SIG-M5 treated with dmso at 0.1 percent for 504 hours (cell line): ENCODE measurements at regions not wholly inside any gene's neighbourhood (a gene's known extent, or its start where the extent isn't known, plus 50 kb on each side); places are given as distances from the start of the nearest gene placed in this dataset.
"Not testable (repeated sequence)": the region's sequence is repeated elsewhere in the genome, so short reads cannot be mapped to it uniquely, and the experiment has no call there.

Experiments
- DNase-seq: peaks from one replicate; lab custom pipeline; 2025; ENCODE audit not compliant: unreplicated experiment; lab: John Stamatoyannopoulos, UW

DNA sequence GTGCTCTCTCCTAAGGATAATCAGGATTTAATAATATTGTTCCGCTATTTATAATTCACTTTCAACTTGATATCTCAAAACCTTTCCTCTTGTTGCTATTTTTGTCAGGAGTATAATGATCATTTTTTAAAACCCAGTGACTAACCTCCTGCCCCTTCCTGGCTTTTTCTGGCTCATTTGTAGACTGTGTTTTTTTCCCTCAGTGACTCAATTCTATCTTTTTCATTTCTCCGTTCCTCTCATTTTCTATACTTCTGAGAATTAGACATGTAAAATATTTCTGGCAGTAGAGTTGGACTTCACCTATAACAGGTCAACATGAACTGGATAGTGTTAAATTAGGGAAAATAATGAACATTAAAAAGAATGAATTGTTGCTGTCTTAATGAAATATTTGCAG, 490.7 kb downstream of the EDEM1 start:
- DNase-seq = no peak

DNA sequence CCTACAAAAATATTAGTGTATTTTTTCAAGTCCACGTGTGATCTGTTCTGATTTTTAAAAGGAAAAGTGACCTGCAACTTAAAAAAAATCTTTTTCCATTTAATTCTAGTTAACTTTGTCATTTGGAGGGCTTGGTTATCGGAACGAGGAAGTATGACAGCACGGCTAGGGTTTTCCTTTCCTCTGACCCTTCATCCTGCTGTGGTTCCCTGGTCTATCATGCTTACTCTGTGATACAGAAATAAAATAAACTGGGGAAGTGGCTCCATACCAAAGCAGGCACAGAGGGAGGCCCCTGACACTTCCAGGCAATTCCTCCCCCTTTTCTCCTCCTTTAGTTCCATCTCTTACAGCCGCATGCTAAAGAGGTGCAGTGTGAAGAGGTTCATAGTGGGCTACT, 491.3 kb downstream of the EDEM1 start:
- no peak for DNase-seq

DNA sequence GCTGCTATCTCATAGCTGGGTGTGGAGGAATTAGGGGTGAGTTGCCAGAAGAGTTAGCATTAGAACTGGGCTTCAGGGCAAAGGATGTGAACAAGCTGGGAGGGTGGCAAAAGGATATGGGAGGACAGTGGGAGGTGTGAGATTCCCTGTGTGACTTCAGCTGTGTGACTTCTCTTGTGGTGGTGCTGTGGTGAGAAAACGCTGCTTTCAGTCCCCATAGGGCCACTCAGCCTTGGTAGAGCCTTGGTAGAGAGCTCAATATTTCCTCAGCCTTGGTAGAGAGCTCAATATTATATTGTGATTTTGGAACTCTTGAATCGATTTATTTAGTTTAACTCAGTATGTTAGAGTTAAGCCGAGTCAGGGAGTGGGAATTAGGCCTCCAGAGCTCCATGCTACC, 499.7 kb downstream of the EDEM1 start:
- no peak for DNase-seq

DNA sequence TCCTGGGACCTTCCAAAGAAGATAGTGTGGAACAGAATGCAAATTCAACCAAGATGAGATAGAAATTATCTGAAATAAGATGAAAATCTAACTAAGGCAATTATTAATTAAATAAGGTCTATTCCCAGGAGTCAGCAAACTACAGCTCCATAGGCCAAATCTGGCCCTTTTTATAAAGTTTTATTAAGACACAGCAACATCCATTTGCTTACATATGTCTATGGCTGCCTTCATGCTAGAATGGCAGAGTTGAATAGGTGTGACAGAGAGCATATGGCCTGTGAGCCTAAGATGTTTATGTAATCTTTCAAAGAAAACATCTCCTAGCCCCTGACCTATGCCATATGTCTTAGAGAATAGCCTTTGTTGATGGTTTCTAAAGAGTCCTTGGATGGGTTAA, 503.0 kb downstream of the EDEM1 start:
- DNase-seq = no peak

DNA sequence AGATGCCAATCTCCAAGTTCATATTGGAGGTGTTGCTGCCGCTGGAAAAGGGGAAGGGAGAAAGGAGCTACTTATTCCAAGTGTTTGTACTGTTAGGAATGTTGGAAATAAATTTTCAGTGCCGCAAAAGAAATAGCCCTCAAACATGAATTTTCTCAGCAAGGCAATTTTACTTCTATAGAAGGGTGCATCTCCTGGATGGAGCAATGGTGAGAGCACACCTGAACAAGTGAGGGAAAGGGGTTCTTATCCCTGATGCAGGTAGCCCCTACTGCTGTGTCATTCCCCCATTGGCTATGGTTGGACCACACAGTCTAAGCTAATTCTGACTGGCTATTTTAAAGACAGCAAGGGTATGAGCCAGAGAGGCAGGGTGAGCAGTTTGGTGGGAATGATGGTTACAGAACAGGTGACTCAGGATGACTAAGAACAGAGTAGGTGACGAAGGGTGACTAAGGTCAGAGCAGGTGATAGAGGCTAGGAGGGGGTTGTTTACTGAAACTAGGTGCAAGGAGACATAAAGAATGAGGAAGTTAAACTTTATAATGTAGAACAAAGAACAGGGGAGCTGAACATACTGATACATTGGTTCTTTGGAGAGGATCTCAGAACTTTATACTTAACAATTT, 503.5 kb downstream of the EDEM1 start:
- no peak for DNase-seq

DNA sequence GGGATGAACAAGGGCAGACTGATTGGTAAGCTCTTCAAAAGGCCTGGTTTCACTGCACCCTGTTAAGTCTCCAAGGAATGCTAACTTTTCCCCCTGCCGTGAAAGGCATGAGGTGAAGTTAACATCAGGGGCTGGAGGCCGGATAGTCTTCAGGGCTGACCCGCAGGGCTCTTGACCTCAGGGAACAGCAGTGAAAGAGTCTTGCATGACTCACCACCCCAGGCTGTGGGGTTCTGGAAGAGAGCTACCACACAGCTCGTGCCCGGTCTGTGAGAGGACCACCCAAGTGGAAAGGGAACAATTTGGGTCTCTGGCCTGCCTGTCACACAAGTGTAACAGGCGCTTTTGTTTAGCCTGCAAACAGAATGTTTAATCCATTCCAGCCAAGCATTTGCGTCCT, 504.9 kb downstream of the EDEM1 start:
- no peak for DNase-seq

DNA sequence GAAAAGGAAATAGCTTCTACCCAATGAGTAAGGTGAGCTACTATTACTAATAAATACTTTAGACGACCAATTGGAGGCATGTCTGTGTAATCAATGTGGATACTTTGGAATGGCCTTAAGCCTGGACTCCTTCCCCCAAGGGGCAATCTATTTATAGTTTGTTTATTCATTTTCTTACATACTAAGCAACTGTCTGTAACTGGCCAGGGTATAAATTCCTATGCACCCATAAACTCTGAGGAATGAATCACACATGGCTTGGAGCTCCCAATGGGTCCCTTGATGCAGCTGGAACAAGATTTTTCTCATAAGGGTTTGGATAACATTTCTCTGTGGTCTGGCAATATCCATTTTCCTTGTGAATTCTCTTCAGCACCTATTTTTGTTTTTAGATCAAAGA, 506.8 kb downstream of the EDEM1 start:
- no peak for DNase-seq

DNA sequence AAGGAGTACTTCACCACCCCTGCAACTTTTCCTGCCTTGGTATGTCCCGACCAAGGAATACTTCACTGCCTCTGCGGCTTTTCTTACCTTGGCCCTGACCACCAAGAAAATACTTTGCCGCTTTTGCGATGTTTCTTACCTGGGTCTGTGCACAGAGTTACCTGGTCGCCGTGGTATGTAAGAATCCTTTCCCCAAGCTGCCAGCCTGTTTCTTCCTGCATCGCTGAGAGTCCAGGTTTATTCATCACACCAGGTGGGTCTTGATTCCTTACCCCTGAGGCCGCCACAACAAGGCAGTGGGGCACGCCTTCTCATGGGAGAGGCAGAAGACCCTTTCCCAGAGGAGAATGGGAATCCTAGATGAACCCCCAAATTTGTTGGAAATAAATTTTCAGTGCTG, 511.3 kb downstream of the EDEM1 start:
- no peak for DNase-seq

DNA sequence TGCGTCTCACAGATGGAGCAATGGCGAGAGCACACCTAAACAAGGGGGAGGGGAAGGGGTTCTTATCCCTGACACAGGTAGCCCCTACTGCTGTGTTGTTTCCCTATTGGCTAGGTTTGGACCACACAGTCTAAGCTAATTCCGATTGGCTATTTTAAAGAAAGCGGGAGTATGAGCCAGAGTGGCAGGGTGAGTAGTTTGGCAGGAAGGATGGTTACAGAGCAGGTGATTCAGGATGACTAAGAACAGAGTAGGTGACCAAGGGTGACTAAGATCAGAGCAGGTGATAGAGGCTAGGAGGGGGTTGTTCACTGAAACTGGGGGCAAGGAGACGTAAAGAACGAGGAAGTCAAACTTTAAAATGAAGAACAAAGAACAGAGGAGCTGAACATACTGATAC, 511.8 kb downstream of the EDEM1 start:
- no peak for DNase-seq

DNA sequence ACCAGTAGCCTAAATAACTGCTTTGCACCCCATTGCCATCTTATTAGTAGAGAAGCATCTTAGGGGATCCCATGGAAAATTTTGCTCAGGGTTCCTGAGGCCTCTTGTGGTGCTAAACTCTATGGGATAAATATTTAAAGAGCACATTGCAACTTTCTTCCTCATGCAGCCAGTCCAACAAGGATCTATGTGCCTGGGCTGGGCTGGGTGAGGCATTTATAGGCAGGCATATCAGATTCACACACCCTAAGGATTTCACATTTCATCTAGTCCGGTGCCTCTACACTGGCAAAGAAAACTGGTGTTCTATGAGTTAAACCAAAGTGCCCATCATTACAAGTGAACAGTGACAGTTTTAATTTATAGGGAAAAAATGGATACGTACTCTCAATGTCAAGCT, 512.3 kb downstream of the EDEM1 start:
- DNase-seq = no peak

DNA sequence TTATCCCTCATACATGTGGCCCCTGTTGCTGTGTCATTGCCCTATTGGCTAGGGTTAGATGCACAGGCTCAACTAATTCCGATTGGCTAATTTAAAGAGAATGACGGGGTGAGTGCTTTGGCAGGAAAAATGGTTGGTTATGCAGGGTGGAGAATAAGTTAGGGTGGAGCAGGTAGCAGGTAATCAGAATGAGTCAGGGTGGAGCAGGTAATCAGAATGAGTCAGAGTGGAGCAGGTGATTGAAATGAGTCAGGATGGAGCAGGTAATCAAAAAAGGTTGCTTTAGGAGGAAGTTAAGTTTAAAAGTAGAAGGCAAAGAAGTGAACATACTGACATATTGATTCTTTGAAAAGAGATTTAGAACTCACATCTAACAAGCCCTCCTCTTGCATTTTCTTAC, 513.5 kb downstream of the EDEM1 start:
- DNase-seq = not testable (repeated sequence)

DNA sequence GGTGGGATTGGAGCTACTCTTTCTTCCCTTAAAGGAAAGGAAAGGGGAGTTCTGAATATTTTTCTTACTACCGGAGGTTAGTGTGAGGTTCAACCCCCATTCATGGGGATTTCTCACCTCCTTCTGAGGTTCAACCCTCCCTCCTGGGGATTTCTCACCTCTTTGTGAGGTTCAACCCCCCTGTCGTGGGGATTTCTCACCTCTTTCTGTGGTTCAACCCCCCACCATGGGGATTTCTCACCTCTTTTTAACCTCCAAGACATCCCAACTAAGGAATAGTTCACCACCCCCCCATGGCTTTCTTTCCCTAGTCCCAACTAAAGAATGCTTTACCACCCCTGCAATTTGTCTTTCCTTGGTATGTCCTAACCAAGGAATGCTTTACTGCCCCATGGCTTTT, 520.3 kb downstream of the EDEM1 start:
- DNase-seq = no peak

DNA sequence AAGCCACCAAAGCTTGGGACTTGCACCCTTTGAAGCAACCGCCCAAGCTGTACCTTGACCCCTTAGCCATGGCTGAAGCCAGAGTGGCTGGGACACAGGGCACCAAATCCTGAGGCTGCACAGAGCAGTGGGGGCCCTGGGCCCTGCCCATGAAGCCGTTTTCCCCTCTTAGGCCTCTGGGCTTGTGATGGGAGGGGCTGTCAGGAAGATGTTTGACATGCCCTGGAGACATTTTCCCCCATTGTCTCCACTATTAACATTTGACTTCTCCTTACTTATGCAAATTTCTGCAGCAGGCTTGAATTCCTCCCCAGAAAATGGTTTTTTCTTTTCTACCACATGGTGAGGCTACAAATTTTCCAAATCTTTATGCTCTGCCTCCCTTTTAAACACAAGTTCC, 522.2 kb downstream of the EDEM1 start:
- DNase-seq = no peak

DNA sequence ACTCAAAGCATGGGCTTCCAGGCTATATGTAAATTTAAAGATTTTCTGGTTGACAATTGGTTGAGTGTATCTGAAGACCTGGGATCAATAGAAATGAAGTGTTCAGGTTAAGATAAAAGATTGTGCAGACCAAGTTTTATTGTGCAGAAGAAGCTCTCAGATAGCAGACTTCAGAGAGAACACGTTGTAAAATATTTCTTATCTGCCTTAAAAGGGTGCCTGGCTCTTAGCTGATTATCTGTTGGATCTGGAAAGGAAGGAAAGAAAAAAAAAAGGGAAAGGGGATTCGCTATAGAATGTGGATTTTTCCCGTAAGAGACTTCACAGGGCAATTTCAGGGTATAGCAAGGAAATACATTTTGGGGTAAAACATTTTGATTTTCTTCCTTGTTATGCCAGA, 523.2 kb downstream of the EDEM1 start:
- DNase-seq = no peak

DNA sequence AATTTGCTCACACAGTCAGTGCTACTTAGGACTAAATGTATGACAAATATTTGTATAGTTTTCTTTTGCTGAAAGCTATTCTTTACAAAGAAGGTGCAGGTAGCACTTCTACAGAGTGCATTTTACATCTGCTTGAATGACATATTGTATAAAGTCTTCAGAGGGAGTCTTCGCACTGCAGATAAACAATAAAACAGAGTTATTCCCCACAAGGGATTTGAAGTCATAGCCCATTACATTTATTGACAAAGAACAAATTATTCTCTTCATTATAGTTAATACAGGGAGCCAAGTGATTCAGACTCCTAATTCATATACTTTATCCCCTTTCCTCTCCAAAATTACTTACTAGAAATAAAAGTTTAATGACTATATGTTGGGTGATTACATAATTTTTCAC, 529.7 kb downstream of the EDEM1 start:
- no peak for DNase-seq

DNA sequence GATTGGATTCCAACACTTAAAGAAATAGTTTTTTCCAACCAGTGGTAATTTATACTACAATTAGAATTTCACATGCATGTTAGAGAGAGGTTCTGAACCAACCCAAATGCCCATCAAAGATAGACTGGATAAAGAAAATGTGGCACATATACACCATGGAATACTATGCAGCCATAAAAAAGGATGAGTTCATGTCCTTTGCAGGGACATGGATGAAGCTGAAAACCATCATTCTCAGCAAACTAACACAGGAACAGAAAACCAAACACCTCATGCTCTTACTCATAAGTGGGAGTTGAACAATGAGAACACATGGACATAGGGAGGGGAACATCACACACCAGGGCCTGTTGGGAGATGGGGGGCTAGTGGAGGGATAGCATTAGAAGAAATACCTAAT, 532.2 kb downstream of the EDEM1 start:
- DNase-seq = not testable (repeated sequence)

DNA sequence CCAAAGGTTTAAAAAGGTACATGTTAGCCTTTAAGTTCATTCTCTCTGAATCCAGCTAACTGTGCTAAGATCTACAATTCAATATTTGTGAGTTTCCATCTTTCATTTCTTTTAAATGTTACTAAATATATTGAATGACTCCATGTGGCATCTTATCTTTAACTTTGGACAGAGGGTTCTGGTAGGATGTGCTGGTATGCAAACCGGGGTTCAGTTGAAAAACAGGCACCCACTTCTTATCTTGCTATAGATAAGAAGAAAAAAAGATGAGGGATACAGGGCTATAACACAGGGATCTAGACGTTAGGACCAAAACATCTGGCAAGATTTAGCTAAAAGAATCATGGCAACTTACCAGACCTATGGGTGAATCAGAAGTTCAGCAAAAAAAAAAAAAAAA, 538.3 kb downstream of the EDEM1 start:
- no peak for DNase-seq

DNA sequence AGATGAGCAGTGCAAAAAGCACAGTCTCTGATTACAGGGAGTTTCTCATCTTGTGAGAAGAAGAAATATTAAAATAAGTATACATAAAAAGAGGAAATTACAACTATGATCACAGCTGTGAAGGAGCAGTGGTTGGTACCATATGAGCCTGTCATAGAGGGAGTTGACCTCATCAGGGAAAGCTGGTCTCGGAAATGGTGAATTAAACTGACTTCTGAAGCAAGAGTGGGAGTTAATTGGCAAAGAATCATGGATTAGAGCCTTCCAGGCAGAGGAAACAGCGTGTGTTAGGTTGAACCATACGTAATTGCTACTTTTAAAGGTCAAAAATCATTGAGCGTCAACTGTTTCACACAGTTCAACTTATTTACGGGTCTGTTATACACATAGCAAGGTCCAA, 539.1 kb downstream of the EDEM1 start:
- DNase-seq = no peak

DNA sequence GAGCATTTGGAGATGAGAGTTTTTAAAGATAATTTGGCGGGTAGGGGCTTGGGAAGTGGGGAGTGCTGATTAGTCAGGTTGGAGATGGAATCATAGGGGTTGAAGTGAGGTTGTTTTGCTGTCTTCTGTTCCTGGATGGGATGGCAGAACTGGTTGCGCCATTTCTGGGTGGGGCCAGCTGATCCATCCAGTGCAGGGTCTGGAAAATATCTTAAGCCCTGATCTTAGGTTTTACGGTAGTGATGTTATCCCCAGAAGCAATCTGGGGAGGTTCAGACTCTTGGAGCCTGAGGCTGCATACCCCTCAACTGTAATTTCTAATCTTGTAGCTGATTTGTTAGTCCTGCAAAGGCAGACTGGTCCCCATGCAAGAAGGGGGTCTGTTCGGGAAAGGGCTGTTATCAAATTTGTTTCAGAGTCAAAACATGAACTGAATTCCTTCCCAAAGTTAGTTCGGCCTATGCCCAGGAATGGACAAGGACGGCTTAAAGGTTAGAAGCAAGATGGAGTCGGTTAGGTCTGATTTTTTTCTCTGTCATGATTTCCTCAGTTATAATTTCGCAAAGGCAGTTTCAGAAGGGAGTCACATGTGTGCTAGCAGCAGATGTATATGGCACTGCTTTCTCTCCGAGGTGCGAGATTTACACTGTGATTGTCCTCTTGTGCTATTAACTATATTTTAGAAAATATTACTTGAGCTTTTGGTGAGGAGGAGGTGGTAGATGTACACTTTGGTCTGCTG, 540.4 kb downstream of the EDEM1 start:
- no peak for DNase-seq

DNA sequence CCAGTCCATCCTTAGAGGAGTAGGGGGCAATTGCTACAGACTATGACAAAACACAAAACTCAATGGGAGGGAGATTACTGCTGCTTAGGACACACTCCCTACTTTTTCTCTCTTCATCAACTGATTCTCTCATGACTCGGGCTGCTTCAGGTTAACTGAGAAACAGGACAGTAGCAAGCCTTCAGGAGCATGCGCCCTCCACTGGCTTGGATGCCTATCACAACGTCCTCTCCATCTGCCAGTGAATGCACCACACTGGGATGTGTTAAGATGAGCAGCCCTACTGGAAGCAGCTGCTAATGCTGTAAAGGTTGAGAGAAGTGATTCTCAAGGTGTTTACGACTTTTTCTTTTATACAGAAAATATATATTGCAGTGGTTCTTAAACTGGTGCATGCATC, 542.3 kb downstream of the EDEM1 start:
- no peak for DNase-seq

DNA sequence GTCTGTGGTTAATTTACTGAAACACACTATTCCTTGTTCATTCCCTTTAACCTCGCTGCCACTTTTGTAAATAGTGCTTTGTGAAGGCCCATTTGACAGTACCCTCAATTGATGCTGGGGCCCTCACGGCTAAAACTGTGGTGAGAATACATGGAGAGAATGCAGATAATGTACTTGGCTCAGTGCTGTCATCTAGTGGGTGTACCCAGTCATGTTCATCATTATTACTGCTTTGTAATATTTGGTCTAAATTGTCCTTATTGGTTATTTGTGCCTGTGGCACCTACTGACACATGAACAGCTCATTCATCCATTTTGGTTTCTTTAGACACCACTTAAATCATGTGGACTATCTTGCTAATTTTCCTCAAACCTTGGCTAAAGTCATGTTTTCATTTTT, 543.6 kb downstream of the EDEM1 start:
- DNase-seq = peak; percentile 26

DNA sequence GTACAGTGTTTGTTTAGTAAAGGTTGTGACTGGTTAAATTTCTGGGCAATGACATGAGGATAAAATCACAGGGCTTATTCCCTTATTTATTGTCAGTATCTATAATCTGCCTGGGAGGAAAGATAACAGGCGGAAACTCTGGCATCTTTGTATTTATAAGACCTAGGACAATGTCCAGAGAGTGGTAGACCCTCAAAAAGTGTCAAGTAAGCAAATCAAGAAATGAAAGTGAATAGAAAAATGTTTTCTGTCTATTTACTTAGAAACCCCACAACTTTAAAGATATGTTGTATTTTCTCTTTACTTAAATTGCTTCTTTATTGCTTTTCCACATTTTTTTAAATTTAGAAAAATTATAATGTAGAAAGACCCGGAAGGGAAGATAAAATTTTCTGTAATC, 544.6 kb downstream of the EDEM1 start:
- DNase-seq = no peak

DNA sequence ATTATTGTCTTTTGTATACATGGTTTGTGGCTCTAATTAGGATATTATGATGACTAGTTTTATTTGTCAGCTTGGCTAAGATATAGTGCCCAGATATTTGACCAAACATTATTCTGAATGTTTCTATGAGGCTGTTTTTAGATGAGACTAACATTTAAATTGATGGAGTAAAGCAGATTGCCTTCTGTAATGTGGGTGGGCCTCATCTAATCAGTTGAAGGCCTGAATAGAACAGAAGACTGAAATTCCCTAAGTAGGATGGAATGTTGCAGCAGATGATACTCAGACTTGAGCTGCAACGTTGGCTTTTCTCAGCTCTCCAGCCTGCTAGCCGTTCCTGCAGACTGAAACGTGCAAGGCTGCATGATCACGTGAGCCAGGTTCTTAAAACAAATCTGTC, 546.5 kb downstream of the EDEM1 start:
- DNase-seq = no peak
